Adrenal gland (tissue), 5 donors: ENCODE measurements at regions not wholly inside any gene's neighbourhood (a gene's known extent, or its start where the extent isn't known, plus 50 kb on each side); places are given as distances from the start of the nearest gene placed in this dataset.

Experiments used
- CTCF ChIP-seq, 6 experiments: fragments of 450-650 bp in 4 of 6; fragments of 200-600 bp in 2 of 6; sonication (generic) in 1 of 6; IDR thresholded peaks; 1 replicate in 5 of 6; 2 replicates in 1 of 6; pipeline versions ENCODE4 v1.5.1 to v1.8.0; 2016 to 2021; ENCODE audit warnings: antibody characterized with exemption in 6 of 6, mild to moderate bottlenecking in 2 of 6, moderate library complexity in 1 of 6
- POLR2A ChIP-seq, 2 donors: fragments of 450-650 bp; IDR thresholded peaks; one replicate each; pipeline ENCODE4 v1.6.1; 2017; ENCODE audit warnings: antibody characterized with exemption in 2 of 2, mild to moderate bottlenecking in 2 of 2, moderate library complexity in 1 of 2
- donor health status: DM: no; HTN: no; CAD: no.

GRCh38 chr22:34225278-34225677 is 305.0 kb upstream of the LARGE1 start:
- TF ChIP-seq CTCF (IDR thresholded peaks at IDR 0.05) (no peak), POLR2A (IDR thresholded peaks at IDR 0.05) (no peak)
